Lower lobe of right lung (tissue), 2 donors: ENCODE measurements at regions not wholly inside any gene's neighbourhood (a gene's known extent, or its start where the extent isn't known, plus 50 kb on each side); places are given as distances from the start of the nearest gene placed in this dataset.

Experiments
- ATAC-seq, 2 donors: fragments of 200-7000 bp; cut with Tn5 transposase; one replicate each; pipeline ENCODE4 v1.9.1; 2020 to 2022; ENCODE audit warnings: mild to moderate bottlenecking in 2 of 2, moderate library complexity in 2 of 2
- DNase-seq: peaks from one replicate; pipeline ENCODE4 v3.0.0-alpha.2; 2020
- H3K27ac ChIP-seq: fragments of 200-600 bp; one replicate; pipeline ENCODE4 v1.8.0; 2022
- H3K27me3 ChIP-seq: fragments of 200-600 bp; one replicate; pipeline ENCODE4 v1.8.0; 2022; ENCODE audit warnings: low read depth
- H3K36me3 ChIP-seq: fragments of 200-600 bp; one replicate; pipeline ENCODE4 v1.8.0; 2022; ENCODE audit warnings: mild to moderate bottlenecking
- H3K4me1 ChIP-seq: fragments of 200-600 bp; one replicate; pipeline ENCODE4 v1.8.0; 2022
- H3K4me3 ChIP-seq: fragments of 200-600 bp; one replicate; pipeline ENCODE4 v1.8.0; 2022; ENCODE audit warnings: mild to moderate bottlenecking
- H3K9me3 ChIP-seq: fragments of 200-600 bp; one replicate; pipeline ENCODE4 v1.8.0; 2022
- intact Hi-C: fragments of 100-400 bp; cut with DNase I; formaldehyde crosslinking; loops from one replicate; pipeline ENCODE4 v1.11.0; 2022
- TF ChIP-seq, protein P1 (sequence below): fragments of 200-600 bp; IDR thresholded peaks from one replicate; pipeline ENCODE4 v1.8.0; 2022; ENCODE audit warnings: antibody characterized with exemption, mild to moderate bottlenecking
- donor health status: DM: no; HTN: yes; CAD: no; lungs with severe emphysema.

DNA sequence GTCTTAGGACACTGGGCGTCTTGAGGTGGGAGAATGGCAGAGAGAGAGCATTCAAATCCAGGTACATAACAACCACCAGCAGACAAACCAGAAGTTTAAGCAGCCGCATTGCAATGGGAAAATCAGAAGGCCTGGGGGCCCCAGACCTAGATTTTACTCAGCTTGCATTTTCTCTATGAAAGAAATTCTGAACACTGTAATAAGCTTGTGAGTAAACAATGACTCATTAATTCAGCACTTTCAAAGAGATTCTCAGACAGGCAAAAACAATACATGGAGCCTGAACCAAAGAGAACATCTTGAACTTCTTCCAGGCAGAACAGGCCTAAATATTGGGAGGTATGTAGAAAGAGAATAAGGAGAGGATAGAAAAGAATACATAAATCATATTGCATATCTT is 69.8 kb upstream of the IFNG-AS1 start:
- DNase-seq (no peak), ATAC-seq (no peak)
- TF ChIP-seq, protein P1, sequence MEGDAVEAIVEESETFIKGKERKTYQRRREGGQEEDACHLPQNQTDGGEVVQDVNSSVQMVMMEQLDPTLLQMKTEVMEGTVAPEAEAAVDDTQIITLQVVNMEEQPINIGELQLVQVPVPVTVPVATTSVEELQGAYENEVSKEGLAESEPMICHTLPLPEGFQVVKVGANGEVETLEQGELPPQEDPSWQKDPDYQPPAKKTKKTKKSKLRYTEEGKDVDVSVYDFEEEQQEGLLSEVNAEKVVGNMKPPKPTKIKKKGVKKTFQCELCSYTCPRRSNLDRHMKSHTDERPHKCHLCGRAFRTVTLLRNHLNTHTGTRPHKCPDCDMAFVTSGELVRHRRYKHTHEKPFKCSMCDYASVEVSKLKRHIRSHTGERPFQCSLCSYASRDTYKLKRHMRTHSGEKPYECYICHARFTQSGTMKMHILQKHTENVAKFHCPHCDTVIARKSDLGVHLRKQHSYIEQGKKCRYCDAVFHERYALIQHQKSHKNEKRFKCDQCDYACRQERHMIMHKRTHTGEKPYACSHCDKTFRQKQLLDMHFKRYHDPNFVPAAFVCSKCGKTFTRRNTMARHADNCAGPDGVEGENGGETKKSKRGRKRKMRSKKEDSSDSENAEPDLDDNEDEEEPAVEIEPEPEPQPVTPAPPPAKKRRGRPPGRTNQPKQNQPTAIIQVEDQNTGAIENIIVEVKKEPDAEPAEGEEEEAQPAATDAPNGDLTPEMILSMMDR: no peak
- Histone ChIP-seq H3K27me3 (no peaks in the 10 kb centered on the region), H3K4me3 (no peak overlapping the region), H3K36me3 (no peaks in the 10 kb centered on the region), H3K27ac (no peak overlapping the region), H3K9me3 (no peaks in the 10 kb centered on the region), H3K4me1 (no peaks in the 10 kb centered on the region)
- intact Hi-C loops: no loop called here

DNA sequence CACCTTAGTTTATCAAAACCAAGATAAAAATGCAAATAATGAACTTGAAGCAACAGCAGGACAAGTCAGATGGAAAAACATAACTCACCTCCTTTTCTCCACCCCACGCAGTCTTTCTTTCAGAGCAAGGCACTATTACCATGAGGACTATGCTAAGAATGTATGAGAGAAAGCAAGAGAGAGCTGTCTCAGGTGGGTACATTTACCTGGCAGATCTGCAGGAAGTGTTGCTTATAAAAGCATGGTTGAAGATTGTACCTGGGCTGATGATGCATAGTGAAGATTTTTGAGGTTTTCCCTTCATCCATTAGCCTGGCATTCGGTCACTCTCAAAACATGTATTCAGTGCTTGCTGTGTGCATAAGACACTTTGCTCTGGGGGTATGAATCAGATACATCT is 68.8 kb upstream of the IFNG-AS1 start:
- Histone ChIP-seq H3K27me3 (no peaks in the 10 kb centered on the region), H3K9me3 (no peaks in the 10 kb centered on the region), H3K4me3 (no peak overlapping the region), H3K27ac (no peak overlapping the region), H3K4me1 (no peaks in the 10 kb centered on the region), H3K36me3 (no peaks in the 10 kb centered on the region)
- intact Hi-C loops: no loop called here
- TF ChIP-seq, protein P1: no peak
- DNase-seq (no peak), ATAC-seq (no peak)

DNA sequence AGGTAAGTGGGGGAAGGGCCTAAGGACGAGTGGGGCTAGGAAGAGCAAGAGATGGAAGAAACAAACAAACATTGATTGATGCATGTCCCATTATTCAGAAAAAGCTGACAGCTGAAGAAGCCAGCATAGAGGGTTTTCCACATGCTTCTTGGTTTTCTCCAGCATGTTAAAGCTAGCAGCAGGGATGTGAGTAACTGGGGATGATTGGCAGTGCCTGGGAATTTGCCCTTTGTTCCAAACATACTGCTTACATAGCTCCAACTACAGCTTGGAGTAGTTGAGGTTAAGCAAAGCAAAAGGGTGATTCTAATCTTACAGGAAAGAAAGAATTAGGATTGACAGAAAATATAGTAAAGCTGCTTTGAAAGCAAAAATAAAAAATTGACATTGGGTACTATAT is 68.0 kb upstream of the IFNG-AS1 start:
- DNase-seq: no peak
- H3K36me3 ChIP-seq: no peaks in the 10 kb centered on the region
- no peak for ATAC-seq
- intact Hi-C loops: no loop called here
- no peak overlapping the region for H3K27ac ChIP-seq
- H3K9me3 ChIP-seq: no peaks in the 10 kb centered on the region
- H3K27me3 ChIP-seq: no peaks in the 10 kb centered on the region
- H3K4me3 ChIP-seq: no peak overlapping the region
- TF ChIP-seq, protein P1: no peak
- H3K4me1 ChIP-seq: no peaks in the 10 kb centered on the region

- no peak for ATAC-seq
Observed at GRCh38 chr12:67922245-67922644, 67.0 kb upstream of the IFNG-AS1 start.

GRCh38 chr12:67925077-67925476 is 64.2 kb upstream of the IFNG-AS1 start:
- Histone ChIP-seq H3K36me3 (no peaks in the 10 kb centered on the region), H3K4me1 (no peaks in the 10 kb centered on the region), H3K4me3 (no peak overlapping the region), H3K9me3 (no peaks in the 10 kb centered on the region), H3K27me3 (no peaks in the 10 kb centered on the region), H3K27ac (no peak overlapping the region)
- intact Hi-C loops: no loop called here
- DNase-seq (no peak), ATAC-seq (peak in 1 of 2 donors; percentile 19)
- TF ChIP-seq, protein P1: no peak

More at GRCh38 chr12:67922245-67922644, 67.0 kb upstream of the IFNG-AS1 start:
- no peak overlapping the region for H3K27ac ChIP-seq
- intact Hi-C loops: no loop called here
- H3K36me3 ChIP-seq: no peaks in the 10 kb centered on the region
- no peak overlapping the region for H3K4me3 ChIP-seq
- TF ChIP-seq, protein P1: no peak
- no peaks in the 10 kb centered on the region for H3K4me1 ChIP-seq
- no peaks in the 10 kb centered on the region for H3K27me3 ChIP-seq
- no peaks in the 10 kb centered on the region for H3K9me3 ChIP-seq
- no peak for DNase-seq

- Histone ChIP-seq H3K27ac (no peak overlapping the region), H3K9me3 (no peaks in the 10 kb centered on the region), H3K4me3 (no peak overlapping the region), H3K36me3 (no peaks in the 10 kb centered on the region), H3K27me3 (no peaks in the 10 kb centered on the region), H3K4me1 (no peaks in the 10 kb centered on the region)
- ATAC-seq (no peak), DNase-seq (no peak)
- TF ChIP-seq, protein P1: no peak
- intact Hi-C loops: no loop called here
Observed at GRCh38 chr12:67925552-67925951, 63.7 kb upstream of the IFNG-AS1 start.
